HCT116 (cell line): ENCODE measurements at regions not wholly inside any gene's neighbourhood (a gene's known extent, or its start where the extent isn't known, plus 50 kb on each side); places are given as distances from the start of the nearest gene placed in this dataset.

ENCODE experiments used
- JUND ChIP-seq: IDR thresholded peaks from 2 replicates; pipeline ENCODE4 v1.6.1; 2012
- POLR2A ChIP-seq: IDR thresholded peaks from 2 replicates; pipeline ENCODE4 v1.7.0; 2011; ENCODE audit warnings: borderline replicate concordance; ENCODE audit not compliant: insufficient read depth, insufficient read length; ENCODE audit errors: extremely low read depth
- RAD21 ChIP-seq: IDR thresholded peaks from 2 replicates; pipeline ENCODE4 v1.6.1; 2012; ENCODE audit warnings: low read depth, mild to moderate bottlenecking
- SP1 ChIP-seq: IDR thresholded peaks from 2 replicates; pipeline ENCODE4 v1.6.1; 2012; ENCODE audit warnings: low read depth
- TF ChIP-seq, protein P1 (sequence below), 3 experiments: fragments of 200-600 bp in 1 of 3; sonication (generic) in 1 of 3; IDR thresholded peaks in 2 of 3; conservative IDR thresholded peaks in 1 of 3; 2 replicates each; pipeline ENCODE4 v1.5.1; 2012 to 2017; ENCODE audit warnings: low read depth in 2 of 3, low read length in 2 of 3, antibody characterized with exemption in 1 of 3, borderline replicate concordance in 1 of 3, control low read depth in 1 of 3, mild to moderate bottlenecking in 1 of 3, mixed read lengths in 1 of 3, mixed run types in 1 of 3, moderate library complexity in 1 of 3; ENCODE audit not compliant: insufficient read depth in 1 of 3
- TF ChIP-seq, protein P2 (sequence below): IDR thresholded peaks from 2 replicates; pipeline ENCODE4 v1.6.1; 2012

DNA sequence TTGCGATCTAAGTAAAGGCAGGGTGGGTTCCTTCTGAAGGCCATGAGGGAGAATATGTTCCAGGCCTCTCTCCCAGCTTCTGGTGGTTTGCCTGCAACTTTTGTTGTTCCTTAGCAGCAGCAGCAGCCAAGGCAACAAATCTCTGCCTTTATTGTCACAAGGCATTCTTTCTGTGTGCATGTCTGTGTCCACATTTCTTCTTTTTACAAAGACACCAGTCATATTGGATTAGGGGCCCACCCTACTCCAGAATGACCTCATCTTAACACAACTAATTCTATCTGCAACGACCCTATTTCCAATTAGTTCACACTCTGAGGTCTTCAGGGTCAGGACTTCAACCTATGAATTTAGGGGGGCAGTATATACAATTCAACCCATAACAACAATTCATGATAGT, 587.5 kb downstream of the XIRP2 start:
- no peak for TF ChIP-seq POLR2A
- TF ChIP-seq, protein P1, sequence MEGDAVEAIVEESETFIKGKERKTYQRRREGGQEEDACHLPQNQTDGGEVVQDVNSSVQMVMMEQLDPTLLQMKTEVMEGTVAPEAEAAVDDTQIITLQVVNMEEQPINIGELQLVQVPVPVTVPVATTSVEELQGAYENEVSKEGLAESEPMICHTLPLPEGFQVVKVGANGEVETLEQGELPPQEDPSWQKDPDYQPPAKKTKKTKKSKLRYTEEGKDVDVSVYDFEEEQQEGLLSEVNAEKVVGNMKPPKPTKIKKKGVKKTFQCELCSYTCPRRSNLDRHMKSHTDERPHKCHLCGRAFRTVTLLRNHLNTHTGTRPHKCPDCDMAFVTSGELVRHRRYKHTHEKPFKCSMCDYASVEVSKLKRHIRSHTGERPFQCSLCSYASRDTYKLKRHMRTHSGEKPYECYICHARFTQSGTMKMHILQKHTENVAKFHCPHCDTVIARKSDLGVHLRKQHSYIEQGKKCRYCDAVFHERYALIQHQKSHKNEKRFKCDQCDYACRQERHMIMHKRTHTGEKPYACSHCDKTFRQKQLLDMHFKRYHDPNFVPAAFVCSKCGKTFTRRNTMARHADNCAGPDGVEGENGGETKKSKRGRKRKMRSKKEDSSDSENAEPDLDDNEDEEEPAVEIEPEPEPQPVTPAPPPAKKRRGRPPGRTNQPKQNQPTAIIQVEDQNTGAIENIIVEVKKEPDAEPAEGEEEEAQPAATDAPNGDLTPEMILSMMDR (IDR thresholded peaks at IDR 0.05 in 2 of 3, conservative IDR thresholded peaks at IDR 0.05 in 1 of 3; ENCODE audit: borderline replicate concordance in 1 of 3, insufficient read depth in 1 of 3, low read depth in 2 of 3, low read length in 2 of 3), result no peak
- no peak for TF ChIP-seq JUND
- no peak for TF ChIP-seq SP1
- TF ChIP-seq RAD21, result no peak
- TF ChIP-seq, protein P2, sequence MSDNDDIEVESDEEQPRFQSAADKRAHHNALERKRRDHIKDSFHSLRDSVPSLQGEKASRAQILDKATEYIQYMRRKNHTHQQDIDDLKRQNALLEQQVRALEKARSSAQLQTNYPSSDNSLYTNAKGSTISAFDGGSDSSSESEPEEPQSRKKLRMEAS, result no peak
